ENCODE measurements at regions not wholly inside any gene's neighbourhood (a gene's known extent, or its start where the extent isn't known, plus 50 kb on each side); places are given as distances from the start of the nearest gene placed in this dataset.

- intact Hi-C loops (cut with micrococcal nuclease) = no loop called here
Measured at GRCh38 chr19:46911456-46911855, 50.7 kb downstream of the ARHGAP35 start.

DNA sequence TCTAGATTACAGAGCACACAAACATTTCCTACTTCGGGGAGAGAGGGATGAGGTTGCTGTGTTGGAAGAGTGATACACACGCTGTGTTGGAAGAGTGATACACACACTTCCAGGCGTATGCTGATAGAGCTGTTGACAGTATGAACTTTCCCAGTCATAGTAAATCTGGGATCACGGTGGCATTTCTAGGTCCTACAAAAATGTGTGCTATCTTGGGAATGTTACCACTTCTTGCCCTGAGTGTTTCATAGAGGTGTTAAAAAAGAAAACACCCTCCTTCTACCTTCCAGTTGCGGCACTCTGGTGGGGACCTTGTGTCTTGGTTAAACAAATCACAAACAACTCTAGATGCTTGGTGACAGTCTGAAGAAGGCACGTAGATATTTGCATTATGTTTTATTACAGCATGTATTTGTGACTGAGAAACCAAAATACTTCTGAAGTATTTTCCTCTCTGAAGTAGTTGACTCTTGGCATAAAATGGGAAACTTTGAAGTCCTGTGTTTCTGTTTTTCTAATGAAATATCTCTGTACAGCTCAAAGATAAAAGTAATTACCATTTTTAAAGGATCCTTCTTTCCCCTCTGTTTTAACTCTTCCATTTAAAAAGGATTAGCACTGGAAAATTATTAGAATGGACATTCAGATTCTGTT lies 52.5 kb downstream of the ARHGAP35 start:
- intact Hi-C loops (cut with micrococcal nuclease) = no loop called here

DNA sequence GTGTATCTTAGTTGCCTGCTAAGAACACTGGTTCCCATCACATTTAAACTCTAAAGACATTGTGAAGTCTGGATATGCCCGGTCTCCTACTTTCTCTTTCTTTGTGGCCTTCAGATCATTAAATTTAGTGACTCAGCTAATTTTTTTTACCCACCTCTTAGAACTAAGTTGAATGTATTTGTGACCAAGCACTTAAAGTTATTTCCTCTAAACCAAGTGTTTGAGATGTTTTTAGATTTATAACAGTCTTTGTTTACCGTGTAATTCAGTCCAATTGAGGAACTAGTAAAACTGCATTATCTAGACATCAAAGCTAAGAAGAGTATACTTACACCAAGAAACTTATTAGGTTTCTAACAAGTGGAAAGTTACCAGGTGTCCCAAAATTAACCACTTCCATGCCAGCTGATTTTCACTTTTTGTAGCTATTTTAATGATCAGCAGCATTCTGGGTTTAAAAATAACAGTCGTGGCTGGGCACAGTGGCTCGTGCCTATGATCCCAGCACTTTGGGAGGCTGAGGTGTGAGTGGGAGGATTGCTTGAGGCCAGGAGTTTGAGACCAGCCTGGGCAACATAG lies 53.1 kb downstream of the ARHGAP35 start:
- intact Hi-C loops (cut with micrococcal nuclease) = no loop called here

GRCh38 chr19:46915386-46915785 lies 54.6 kb downstream of the ARHGAP35 start:
- intact Hi-C loops (cut with micrococcal nuclease) = loop anchor here (5.0 kb wide), 1 partner anchor 42 kb away; no protein-coding TSS in a partner anchor

DNA sequence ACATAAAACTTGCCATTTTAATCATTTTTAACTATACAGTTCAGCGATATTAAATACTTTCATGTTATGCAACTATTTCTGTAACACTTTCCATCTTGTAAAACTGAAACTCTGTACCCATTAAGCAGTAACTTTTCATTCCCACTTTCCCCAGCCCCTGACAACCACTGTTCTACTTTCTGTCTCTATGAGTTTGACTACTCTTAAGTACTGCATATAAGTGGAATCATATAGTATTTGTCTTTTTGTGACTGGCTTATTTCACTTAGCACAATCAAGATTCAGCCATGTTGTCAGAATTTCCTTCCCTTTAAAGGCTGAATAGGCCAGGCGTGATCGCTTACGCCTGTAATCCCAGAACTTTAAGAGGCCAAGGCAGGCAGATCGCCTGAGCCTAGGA lies 56.2 kb downstream of the ARHGAP35 start:
- intact Hi-C loops (cut with micrococcal nuclease) = loop anchor here (5.0 kb wide), 1 partner anchor 40 kb away; no protein-coding TSS in a partner anchor

DNA sequence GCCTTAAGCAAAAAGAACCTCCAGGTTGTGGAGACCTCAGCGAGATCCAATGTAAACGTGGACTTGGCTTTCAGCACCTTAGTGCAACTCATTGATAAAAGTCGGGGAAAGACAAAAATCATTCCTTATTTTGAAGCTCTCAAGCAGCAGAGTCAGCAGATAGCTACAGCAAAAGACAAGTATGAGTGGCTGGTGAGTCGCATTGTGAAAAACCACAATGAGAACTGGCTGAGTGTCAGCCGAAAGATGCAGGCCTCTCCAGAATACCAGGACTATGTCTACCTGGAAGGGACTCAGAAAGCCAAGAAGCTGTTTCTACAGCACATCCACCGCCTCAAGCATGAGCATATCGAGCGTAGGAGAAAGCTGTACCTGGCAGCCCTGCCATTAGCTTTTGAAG lies 58.5 kb downstream of the ARHGAP35 start:
- intact Hi-C loops (cut with micrococcal nuclease) = loop anchor here (5.0 kb wide), 1 partner anchor 38 kb away; no protein-coding TSS in a partner anchor

DNA sequence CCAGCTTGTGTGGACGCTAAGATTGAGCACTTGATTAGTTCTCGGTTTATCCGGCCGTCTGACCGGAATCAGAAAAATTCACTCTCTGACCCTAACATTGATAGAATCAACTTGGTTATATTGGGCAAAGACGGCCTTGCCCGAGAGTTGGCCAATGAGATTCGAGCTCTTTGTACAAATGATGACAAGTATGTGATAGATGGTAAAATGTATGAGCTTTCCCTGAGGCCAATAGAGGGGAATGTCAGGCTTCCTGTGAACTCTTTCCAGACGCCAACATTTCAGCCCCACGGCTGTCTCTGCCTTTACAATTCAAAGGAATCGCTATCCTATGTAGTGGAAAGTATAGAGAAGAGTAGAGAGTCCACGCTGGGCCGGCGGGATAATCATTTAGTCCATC lies 59.6 kb downstream of the ARHGAP35 start:
- intact Hi-C loops (cut with micrococcal nuclease) = no loop called here

DNA sequence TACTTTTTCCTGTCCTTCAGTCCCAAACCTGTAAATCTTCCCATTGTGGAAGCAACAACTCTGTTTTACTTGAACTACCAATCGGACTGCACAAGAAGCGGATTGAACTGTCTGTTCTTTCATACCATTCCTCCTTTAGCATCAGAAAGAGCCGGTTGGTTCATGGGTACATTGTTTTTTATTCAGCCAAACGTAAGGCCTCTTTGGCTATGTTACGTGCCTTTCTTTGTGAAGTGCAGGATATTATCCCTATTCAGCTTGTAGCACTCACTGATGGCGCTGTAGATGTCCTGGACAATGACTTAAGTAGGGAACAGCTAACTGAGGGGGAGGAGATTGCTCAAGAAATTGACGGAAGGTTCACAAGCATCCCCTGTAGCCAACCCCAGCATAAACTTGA lies 60.3 kb downstream of the ARHGAP35 start:
- intact Hi-C loops (cut with micrococcal nuclease) = no loop called here

DNA sequence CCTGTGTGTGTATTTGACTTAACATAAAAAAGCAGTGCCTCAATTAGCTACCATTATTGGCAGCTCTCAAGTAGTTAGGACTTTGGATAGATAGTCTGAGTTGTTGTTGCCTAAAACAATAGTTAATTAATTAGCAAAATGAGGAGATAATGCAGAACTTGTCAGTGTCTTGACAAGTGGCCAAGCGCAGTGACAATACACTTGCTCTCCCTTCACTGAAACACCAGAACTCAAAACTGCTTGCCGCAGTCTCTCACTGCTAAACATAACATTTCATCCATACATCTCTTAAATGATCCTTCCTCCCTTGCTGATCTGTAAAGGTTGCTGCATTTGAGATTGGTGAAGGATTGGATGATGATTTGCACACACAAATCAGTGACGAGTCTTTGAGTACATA lies 61.7 kb downstream of the ARHGAP35 start:
- intact Hi-C loops (cut with micrococcal nuclease) = no loop called here

GRCh38 chr19:46924874-46925547 lies 64.2 kb downstream of the ARHGAP35 start:
- intact Hi-C loops (cut with micrococcal nuclease) = loop anchor here (5.0 kb wide), 1 partner anchor 67 kb away; no protein-coding TSS in a partner anchor

- intact Hi-C loops (cut with micrococcal nuclease) = loop anchor here (5.0 kb wide), 1 partner anchor 67 kb away; no protein-coding TSS in a partner anchor
Measured at GRCh38 chr19:46925548-46925950, 64.8 kb downstream of the ARHGAP35 start.

DNA sequence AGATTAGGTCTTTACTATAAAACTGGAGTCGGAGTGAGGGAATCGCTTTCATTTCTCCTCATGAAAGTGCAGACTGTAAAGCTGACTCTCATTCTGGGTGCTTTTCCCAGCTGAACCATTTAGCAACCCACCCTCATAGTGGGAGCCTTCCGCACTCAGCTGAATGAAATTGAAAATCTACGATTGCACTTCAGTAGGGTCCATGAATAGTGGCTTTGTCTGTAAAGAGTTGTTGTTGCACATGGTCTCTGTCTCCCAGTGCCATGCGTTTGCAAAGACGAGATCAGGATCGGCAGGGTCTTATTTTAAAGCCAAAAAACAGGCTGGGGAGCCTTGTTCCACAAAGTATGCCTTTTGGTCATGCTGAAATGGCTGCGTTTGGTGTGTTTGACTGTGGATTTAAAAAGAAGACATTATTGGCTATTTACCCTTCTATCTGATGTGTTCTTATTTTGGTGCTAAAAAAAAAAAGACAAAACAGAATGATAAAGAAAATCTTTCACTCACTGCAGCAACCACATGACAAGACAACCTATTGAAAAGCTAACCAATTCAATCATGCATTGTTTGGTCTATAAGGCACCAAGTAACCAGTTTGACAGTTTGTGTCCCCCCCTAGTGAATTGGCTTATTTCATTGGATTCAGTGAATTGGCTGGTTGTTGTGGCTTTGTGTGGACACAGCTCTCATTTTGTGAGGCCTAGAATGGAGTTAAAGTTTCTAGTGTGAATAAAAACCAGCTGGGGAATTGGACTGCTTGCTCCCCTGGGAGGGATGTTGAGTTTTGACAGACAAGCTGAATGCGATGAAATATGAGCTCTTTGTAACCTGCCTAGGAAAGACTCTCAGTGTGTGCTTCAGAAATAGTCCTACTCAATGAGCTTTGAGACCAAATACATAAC lies 65.6 kb downstream of the ARHGAP35 start:
- intact Hi-C loops (cut with micrococcal nuclease) = loop anchor here (5.0 kb wide), 1 partner anchor 66 kb away; no protein-coding TSS in a partner anchor

- intact Hi-C loops (cut with micrococcal nuclease) = loop anchor here (5.0 kb wide), 1 partner anchor 65 kb away; no protein-coding TSS in a partner anchor
Measured at GRCh38 chr19:46927106-46927505, 66.3 kb downstream of the ARHGAP35 start.

DNA sequence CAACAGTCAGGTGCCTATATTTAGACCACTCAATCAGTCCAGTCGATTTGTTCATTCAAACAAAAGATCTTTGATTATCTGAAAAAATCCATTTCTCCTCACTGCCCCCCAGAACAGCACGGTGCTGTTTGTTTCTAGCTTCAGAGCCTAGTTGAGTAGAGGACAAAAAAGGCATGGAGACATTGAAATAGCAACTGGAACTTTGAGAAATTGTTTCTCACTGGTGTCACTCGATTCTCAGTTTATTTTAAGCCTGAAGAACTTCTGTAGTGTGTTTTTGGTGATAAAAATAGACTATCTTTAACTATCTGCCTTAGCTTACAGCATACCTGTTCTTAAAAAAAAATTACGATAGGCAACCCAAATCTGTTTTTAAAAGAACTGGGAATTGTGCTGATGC lies 67.1 kb downstream of the ARHGAP35 start:
- intact Hi-C loops (cut with micrococcal nuclease) = loop anchor here (5.0 kb wide), 1 partner anchor 64 kb away; no protein-coding TSS in a partner anchor

GRCh38 chr19:46928951-46929350 lies 68.2 kb downstream of the ARHGAP35 start:
- intact Hi-C loops (cut with micrococcal nuclease) = loop anchor here (5.0 kb wide), 1 partner anchor 63 kb away; no protein-coding TSS in a partner anchor

DNA sequence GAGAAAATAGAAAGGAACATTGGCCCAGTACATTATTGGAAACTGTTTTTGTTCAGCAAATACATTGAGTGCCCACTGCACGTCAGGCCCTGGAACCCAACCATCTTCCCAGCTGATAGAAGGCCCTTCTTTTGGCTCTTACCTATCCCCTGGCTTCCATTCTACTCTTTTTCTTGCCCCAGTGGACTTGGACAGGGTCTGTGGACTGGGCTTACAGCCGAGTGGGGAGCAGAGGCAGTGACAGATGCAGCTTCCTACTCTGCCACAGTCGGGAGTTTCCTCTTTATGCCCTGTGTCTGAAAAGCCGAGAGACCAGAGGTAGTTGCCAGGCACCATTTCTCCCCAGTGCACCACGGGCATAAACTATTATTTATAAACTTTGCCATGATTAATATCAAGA lies 70.4 kb downstream of the ARHGAP35 start:
- intact Hi-C loops (cut with micrococcal nuclease) = no loop called here

DNA sequence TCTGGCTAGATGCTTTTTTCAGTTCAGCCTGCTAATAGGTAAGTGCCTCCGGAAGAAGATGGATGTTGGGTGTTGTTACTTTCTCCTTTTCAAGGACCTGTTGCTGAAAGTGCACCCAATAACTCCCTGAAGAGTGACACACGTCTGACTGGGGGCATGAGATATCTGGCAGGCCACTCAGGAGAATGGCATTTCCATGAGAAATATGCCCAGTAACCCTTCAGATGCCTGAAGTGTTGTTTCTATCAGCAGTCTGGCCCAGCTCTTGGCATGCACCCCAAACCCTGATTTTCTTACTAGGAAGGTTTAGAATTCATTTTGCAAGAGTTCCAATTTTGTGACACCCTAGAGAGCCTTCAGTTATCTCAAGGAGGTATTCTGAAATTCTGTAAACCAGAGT lies 71.5 kb downstream of the ARHGAP35 start:
- intact Hi-C loops (cut with micrococcal nuclease) = no loop called here

- intact Hi-C loops (cut with micrococcal nuclease) = loop anchor here (1.0 to 2.0 kb wide), 2 partner anchors 32 to 74 kb away; partner anchors contain the start of gene ARHGAP35
Measured at GRCh38 chr19:46935066-46935663, 74.4 kb downstream of the ARHGAP35 start.

DNA sequence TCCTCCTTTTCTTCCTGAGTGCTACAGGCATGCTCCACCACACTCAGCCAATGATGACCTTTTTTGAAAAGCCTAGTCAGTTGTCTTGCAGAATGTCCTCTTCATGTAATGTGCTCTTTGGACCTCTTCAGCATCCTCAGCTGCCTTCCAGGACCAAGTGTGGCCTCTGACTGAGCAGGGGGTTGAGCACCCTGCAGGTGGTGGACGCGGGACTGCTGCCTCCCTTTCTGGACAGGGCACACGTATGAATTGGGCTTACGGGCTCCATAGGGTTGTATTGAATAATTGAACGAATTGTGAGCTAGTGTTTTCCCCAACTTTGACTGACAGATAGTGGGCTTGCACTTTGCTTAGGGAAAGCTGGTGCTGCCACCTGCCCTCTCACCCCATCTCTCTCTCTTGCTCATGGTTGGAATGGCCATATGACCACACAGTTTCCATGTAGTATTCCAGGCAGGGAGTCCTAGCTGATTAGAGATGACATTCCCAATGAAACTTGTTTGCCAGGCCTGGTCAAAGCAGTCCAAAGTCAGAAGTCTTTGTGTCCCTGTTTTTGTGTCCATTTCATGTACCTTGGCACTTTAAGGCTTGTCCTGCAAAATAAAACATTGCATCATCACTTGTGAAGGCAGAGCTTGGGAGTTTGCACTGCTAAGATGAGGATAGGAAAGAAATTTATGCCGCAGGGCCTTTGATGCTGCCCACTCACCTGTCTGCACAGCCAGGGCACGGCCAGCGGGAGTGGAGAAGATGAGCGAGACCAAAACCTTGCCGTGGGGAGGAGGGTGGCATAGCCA lies 76.3 kb upstream of the NPAS1 start:
- intact Hi-C loops (cut with micrococcal nuclease) = no loop called here

Data from T-helper 1 cell treated with Interleukin-12 subunit alpha and Interleukin-12 subunit beta and Interleukin-4 antibody, amounts not matched to agents 30 ng/mL and 1 ng/mL, for 36 hours (primary cell).